NCI-H446 treated with DMSO at 0.1 percent for 48 hours (cell line): ENCODE measurements at regions not wholly inside any gene's neighbourhood (a gene's known extent, or its start where the extent isn't known, plus 50 kb on each side); places are given as distances from the start of the nearest gene placed in this dataset.
"Not testable (repeated sequence)": the region's sequence is repeated elsewhere in the genome, so short reads cannot be mapped to it uniquely, and the experiment has no call there.

Experiments
- DNase-seq: peaks from one replicate; lab custom pipeline; 2025; lab: John Stamatoyannopoulos, UW

GRCh38 chr2:20130821-20131645 is 79.6 kb upstream of the LAPTM4A start:
- DNase-seq: no peak

- no peak for DNase-seq
These were observed 78.7 kb upstream of the LAPTM4A start for GRCh38 chr2:20130160-20130560.

DNA sequence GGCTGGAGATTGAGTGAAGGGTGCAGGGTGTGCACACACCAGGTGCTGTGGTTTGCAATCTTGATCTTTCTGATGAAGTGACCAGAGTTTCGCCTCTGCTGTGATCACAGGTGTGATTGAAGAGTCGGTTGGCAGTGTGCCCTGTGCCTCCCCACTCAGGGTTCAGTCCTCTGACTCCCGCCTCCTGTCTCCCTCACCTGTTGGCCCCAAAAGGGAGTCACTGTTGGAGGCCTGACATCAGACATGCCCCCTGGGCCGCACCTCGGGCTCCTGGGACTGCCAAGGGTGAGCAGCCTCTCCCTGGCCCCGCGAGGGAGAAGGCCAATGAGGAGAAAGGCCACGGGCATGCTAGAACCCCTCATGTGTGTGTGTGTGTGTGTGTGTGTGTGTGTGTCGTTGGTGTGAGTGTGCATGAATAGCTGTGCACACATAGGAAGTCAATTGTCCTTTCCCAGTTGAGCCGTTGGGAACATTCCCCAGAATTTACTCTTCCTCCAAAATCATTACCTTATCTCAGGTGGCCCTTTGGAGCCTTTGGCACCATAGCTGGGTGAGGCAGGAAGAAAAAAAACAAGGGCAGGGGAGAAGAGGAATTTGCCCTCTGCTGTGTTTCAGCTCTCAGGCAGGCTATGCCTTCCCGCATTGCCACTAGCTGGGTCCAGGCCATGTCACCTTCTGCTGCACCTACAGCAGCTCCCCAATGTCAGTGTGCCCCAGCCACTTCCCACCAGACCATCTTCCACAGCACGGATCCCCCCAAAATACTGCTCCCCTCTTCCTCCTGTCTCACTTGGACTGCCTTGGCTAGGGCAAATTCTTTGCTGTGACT is 78.1 kb upstream of the LAPTM4A start:
- DNase-seq: no peak

DNA sequence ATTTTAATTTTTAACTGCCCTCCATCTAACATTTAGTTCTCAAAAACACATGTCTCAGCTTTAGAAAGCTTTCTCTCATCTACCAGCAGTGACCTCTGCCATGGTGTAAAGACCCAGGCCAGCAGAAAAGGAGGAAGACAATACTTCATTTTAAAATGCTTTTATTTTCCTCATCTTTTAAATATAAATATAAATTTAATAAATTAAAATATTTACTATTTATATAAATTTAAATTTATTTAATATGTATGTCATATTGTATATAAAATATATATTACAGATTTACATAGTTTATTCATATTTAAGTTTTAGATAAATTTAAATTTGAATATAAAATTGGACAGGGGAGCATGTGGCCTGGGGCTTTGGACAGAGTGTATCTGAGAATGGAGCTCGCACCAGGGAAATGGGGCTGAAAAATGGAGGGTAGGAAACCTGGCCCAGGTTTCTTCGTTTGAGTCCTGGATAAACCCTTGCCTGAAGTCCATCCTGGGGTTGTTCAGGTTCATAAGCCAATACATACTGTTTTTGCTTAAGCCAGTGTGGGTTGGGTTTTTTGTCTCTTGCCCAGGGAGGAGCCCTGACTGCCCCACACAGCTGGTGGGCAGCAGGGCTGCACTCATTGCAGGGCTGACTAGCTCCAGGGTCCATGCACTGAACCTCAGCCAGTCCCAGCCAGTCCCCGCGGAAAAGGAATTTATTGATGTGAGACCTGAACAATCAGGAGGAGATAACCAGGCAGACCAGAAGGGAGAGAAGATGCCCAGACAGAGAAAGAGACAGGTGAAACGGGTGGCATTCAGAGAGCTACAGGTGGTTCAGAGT is 77.3 kb upstream of the LAPTM4A start:
- DNase-seq: no peak

DNA sequence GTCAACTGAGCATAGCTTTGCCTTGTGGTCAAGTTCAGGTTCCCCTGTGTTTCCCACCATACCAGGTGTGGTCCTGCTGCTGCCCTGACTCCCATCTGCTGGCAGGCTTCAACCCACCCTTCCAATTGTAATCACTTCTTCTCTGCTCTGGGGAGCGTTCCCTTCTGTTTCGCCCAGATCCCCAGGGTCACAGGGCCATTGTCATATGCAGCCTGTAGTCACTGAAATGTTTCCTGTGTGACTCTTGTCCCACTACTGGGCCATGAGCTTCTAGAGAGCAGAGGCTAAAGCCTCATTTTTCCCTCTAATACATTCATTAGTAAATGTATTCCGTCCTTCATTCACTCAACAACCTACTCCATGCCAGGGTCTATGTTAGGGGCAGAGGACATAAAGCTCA is 75.0 kb upstream of the LAPTM4A start:
- no peak for DNase-seq

- DNase-seq: no peak
These were observed 74.6 kb upstream of the LAPTM4A start for GRCh38 chr2:20126040-20126439.

DNA sequence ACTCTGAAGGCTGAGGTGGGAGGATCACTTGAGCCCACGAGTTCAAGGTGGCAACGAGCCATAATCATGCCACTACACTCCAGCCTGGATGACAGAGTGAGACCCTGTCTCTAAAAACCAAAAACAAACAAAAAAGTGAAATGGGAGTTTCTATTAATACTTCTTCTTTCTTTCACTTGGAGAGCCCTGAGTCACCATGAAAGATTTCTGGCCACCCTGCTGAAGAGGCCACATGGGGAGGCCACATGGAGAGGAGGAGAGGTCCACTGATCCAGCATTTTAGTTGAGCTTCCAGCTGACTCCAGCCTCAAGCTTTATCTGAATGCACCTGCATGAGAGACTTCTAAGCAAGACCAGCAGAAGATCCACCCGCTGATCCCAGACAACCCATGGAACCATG is 74.2 kb upstream of the LAPTM4A start:
- DNase-seq: no peak

- no peak for DNase-seq
These were observed 73.7 kb upstream of the LAPTM4A start for GRCh38 chr2:20125164-20125563.

- DNase-seq: no peak
These were observed 72.6 kb upstream of the LAPTM4A start for GRCh38 chr2:20123871-20124594.

DNA sequence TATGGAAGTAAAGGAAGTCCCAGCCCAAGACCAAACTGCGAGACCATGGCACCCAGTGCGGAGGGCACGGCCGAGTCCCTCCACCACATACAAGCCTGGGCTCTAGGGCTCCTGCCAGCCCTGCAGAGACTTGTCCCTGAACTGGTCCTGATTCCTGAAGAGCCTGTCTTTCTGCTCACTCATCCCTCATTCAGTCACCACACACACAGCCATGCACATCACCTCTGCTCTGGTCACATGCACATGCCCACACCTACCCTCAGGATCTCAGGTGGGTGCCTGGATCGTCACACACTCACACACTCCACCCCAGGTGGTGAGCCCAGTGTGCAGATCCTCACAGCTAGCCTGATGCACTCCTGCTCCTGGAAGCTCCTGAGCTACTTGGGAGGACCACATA is 71.4 kb upstream of the LAPTM4A start:
- no peak for DNase-seq

GRCh38 chr2:20120569-20121416 is 69.4 kb upstream of the LAPTM4A start:
- no peak for DNase-seq

DNA sequence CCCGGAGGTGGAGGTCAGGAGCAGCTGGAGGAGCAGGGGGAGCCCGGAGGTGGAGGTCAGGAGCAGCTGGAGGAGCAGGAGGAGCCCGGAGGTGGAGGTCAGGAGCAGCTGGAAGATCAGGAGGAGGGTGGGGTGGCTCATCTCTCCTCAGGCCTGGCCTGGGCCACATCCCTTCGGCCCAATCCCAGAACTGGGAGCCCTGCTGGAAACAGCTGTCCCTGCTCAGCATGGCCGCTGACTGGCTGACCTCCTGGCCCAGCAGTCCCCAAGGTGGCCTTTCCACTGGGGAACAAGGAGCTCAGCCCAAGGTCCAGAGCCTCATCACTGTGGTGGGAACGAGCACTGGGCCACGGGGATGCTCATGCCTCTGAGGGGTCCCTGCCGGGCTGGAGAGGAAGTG is 66.6 kb upstream of the LAPTM4A start:
- no peak for DNase-seq

DNA sequence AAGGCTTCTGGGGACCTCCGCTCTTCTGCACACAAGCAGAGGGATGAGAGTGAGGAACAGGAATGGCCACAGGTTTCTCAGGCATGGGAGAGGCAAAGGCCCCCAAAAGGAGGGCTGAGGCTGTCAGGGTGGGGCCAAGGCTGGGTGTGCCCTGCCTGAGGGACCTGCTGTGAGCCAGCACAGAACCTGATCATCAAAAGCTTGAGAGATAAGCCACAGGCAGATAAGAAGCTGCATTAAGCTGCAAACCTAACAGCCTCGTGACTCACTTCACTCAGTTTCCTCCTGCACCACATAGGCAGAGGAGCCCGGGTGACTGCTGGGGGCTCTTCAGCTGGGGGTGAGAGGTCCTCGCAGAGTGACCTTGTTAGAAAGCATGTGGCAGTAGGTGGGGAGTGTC is 64.5 kb upstream of the LAPTM4A start:
- no peak for DNase-seq

GRCh38 chr2:20115374-20115773 is 63.9 kb upstream of the LAPTM4A start:
- no peak for DNase-seq

DNA sequence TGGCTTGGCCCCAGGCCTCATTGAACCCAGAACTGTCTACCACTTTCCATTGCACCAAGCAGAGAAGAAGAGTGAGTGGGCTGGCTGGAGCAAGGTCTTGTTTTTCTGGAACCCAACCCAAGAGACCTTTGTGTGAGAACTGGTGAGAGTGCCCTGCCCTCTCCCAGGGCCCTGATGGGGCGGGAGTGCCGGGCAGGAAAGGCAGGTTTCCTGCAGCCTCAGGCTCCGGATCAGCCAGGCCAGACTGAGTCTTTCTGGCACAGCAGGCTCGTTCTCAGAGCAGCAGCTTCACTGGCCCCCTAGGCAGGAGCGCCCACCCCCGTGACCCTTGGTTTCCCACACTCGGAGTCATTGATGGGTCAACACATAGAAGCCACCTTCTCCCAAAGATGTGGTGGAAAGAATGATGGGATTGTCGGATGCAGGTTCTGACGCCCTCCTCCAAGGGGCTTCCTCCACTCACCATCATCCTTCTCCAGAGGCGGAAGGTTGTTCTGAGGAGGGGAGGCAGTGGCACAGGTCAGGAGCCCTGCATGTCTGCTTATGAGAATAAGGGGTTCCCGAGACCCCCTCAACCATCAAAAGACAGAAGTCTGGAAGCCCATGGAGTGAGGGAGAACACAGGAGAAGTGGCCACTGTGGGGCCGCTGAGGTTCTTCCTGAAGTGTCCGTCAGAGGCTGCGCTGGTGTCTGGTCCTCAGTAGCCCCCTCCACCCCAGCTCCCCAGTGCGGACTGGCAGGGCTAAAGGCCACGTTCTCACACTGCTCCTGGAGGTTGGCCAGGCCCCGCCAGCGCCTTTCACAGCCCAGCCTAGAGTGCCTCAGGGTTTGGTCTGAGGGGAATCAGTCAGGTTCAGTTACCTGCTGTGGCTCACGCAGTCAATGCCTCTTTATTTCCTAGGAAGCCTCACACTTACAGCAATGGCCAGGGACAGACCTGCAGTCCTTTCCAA is 62.8 kb upstream of the LAPTM4A start:
- DNase-seq: no peak

GRCh38 chr2:20113004-20113796 is 61.8 kb upstream of the LAPTM4A start:
- DNase-seq: no peak

- not testable (repeated sequence) for DNase-seq
These were observed 60.9 kb upstream of the LAPTM4A start for GRCh38 chr2:20112361-20112760.

- DNase-seq: no peak
These were observed 60.1 kb upstream of the LAPTM4A start for GRCh38 chr2:20111311-20112131.
